H9 (cell line): ENCODE measurements at regions not wholly inside any gene's neighbourhood (a gene's known extent, or its start where the extent isn't known, plus 50 kb on each side); places are given as distances from the start of the nearest gene placed in this dataset.

Experiments
- DNase-seq: peaks from one replicate; pipeline ENCODE4 v3.0.0-alpha.2; 2017
- H2AFZ ChIP-seq: one replicate; pipeline ENCODE4 v1.6.1; 2013; ENCODE audit warnings: mild to moderate bottlenecking, low read length, control low read depth, moderate library complexity
- H2AK5ac ChIP-seq: 2 replicates; pipeline ENCODE4 v1.6.1; 2013; ENCODE audit warnings: low read length, control low read depth, mixed read lengths; ENCODE audit not compliant: insufficient read length
- H2BK120ac ChIP-seq: one replicate; pipeline ENCODE4 v1.6.1; 2013; ENCODE audit warnings: low read depth, mild to moderate bottlenecking, low read length, control low read depth, inconsistent platforms; ENCODE audit not compliant: poor library complexity, severe bottlenecking
- H2BK12ac ChIP-seq: 2 replicates; pipeline ENCODE4 v1.6.1; 2013; ENCODE audit warnings: low read length, control low read depth, mixed read lengths, low read depth; ENCODE audit not compliant: insufficient read length
- H2BK15ac ChIP-seq: 2 replicates; pipeline ENCODE4 v1.6.1; 2013; ENCODE audit warnings: low read depth, low read length, control low read depth
- H2BK20ac ChIP-seq: one replicate; pipeline ENCODE4 v1.6.1; 2013; ENCODE audit warnings: low read depth, mild to moderate bottlenecking, low read length, control low read depth, inconsistent platforms; ENCODE audit not compliant: poor library complexity, severe bottlenecking
- H2BK5ac ChIP-seq: 2 replicates; pipeline ENCODE4 v1.6.1; 2013; ENCODE audit warnings: low read length, control low read depth, mixed read lengths; ENCODE audit not compliant: insufficient read length
- H3K14ac ChIP-seq: 2 replicates; pipeline ENCODE4 v1.6.1; 2013; ENCODE audit warnings: low read length, control low read depth; ENCODE audit not compliant: insufficient read depth
- H3K18ac ChIP-seq: 2 replicates; pipeline ENCODE4 v1.6.1; 2013; ENCODE audit warnings: low read depth, mild to moderate bottlenecking, mixed read lengths, low read length, control low read depth; ENCODE audit not compliant: insufficient read length
- H3K23ac ChIP-seq: 2 replicates; pipeline ENCODE4 v1.6.1; 2013; ENCODE audit warnings: low read length, control low read depth, mixed read lengths, low read depth; ENCODE audit not compliant: insufficient read length
- H3K23me2 ChIP-seq: 2 replicates; pipeline ENCODE4 v1.6.1; 2013; ENCODE audit warnings: low read depth, mild to moderate bottlenecking, mixed read lengths, low read length, control low read depth; ENCODE audit not compliant: insufficient read length, poor library complexity, severe bottlenecking
- H3K27ac ChIP-seq: 2 replicates; pipeline ENCODE4 v1.5.1; 2013; ENCODE audit warnings: low read length, control low read depth, mixed read lengths, low read depth; ENCODE audit not compliant: insufficient read length
- H3K27me3 ChIP-seq: 2 replicates; pipeline ENCODE4 v1.6.1; 2013; ENCODE audit warnings: low read length, control low read depth, inconsistent platforms; ENCODE audit not compliant: insufficient read depth
- H3K4ac ChIP-seq: 2 replicates; pipeline ENCODE4 v1.6.1; 2013; ENCODE audit warnings: low read depth, mild to moderate bottlenecking, control low read depth, inconsistent platforms, low read length, moderate library complexity
- H3K4me1 ChIP-seq: 2 replicates; pipeline ENCODE4 v1.6.1; 2013; ENCODE audit warnings: low read length, control low read depth, inconsistent platforms; ENCODE audit not compliant: insufficient read depth
- H3K4me2 ChIP-seq: 2 replicates; pipeline ENCODE4 v1.6.1; 2013; ENCODE audit warnings: low read length, control low read depth, mixed read lengths; ENCODE audit not compliant: insufficient read length, insufficient read depth
- H3K56ac ChIP-seq: 2 replicates; pipeline ENCODE4 v1.6.1; 2013; ENCODE audit warnings: low read depth, mild to moderate bottlenecking, mixed read lengths, low read length, control low read depth; ENCODE audit not compliant: insufficient read length
- H3K79me1 ChIP-seq: 2 replicates; pipeline ENCODE4 v1.6.1; 2013; ENCODE audit warnings: low read depth, mild to moderate bottlenecking, moderate library complexity, low read length, control low read depth, inconsistent platforms; ENCODE audit not compliant: insufficient read depth, poor library complexity, severe bottlenecking
- H3K79me2 ChIP-seq: 2 replicates; pipeline ENCODE4 v1.6.1; 2013; ENCODE audit warnings: low read length, control low read depth, inconsistent platforms; ENCODE audit not compliant: insufficient read depth
- H3K9ac ChIP-seq: 2 replicates; pipeline ENCODE4 v1.6.1; 2013; ENCODE audit warnings: low read length, control low read depth, mixed read lengths; ENCODE audit not compliant: insufficient read length; ENCODE audit errors: extremely low read depth
- H3K9me3 ChIP-seq: one replicate; pipeline ENCODE4 v1.6.1; 2013; ENCODE audit warnings: low read depth, low read length, inconsistent platforms; ENCODE audit not compliant: control insufficient read depth
- H3T11ph ChIP-seq: one replicate; pipeline ENCODE4 v1.6.1; 2013; ENCODE audit warnings: mild to moderate bottlenecking, low read length, control low read depth, inconsistent platforms
- H4K20me1 ChIP-seq: one replicate; pipeline ENCODE4 v1.6.1; 2013; ENCODE audit not compliant: control insufficient read depth, insufficient read length, insufficient read depth
- H4K5ac ChIP-seq: 2 replicates; pipeline ENCODE4 v1.6.1; 2013; ENCODE audit warnings: low read depth, mild to moderate bottlenecking, mixed read lengths, low read length, control low read depth; ENCODE audit not compliant: insufficient read length
- H4K8ac ChIP-seq: replicated peaks from 2 replicates; pipeline ENCODE4 v1.6.1; 2013; ENCODE audit warnings: low read length, control low read depth, mixed read lengths, low read depth; ENCODE audit not compliant: insufficient read length
- H4K91ac ChIP-seq: 2 replicates; pipeline ENCODE4 v1.6.1; 2013; ENCODE audit warnings: low read depth, mild to moderate bottlenecking, moderate library complexity, mixed read lengths, low read length, control low read depth; ENCODE audit not compliant: insufficient read length
- H3K27ac Mint-ChIP-seq, 3 experiments: 2 replicates in 2 of 3; 3 replicates in 1 of 3; pipeline ENCODE4 v1.8.0; 2020 to 2021; ENCODE audit warnings: mixed read lengths in 3 of 3, mild to moderate bottlenecking in 1 of 3, moderate library complexity in 1 of 3
- H3K27me3 Mint-ChIP-seq: 2 replicates; pipeline ENCODE4 v1.8.0; 2021; ENCODE audit warnings: low read depth, mild to moderate bottlenecking, moderate library complexity, mixed read lengths
- H3K36me3 Mint-ChIP-seq, 3 experiments: 2 replicates in 2 of 3; 3 replicates in 1 of 3; pipeline ENCODE4 v1.8.0; 2020 to 2021; ENCODE audit warnings: low read depth in 3 of 3, mixed read lengths in 3 of 3; ENCODE audit not compliant: insufficient read depth in 1 of 3
- H3K4me1 Mint-ChIP-seq, 2 experiments: 2 replicates each; pipeline ENCODE4 v1.8.0; 2020; ENCODE audit warnings: mixed read lengths in 2 of 2
- H3K4me3 Mint-ChIP-seq, 2 experiments: 2 replicates in 1 of 2; 3 replicates in 1 of 2; pipeline ENCODE4 v1.8.0; 2020 to 2021; ENCODE audit warnings: mild to moderate bottlenecking in 2 of 2, mixed read lengths in 2 of 2, moderate library complexity in 1 of 2
- H3K9me3 Mint-ChIP-seq, 2 experiments: 2 replicates in 1 of 2; 3 replicates in 1 of 2; pipeline ENCODE4 v1.8.0; 2020; ENCODE audit warnings: mild to moderate bottlenecking in 2 of 2, mixed read lengths in 2 of 2, moderate library complexity in 1 of 2
- WGBS: extraction: QIAGEN DNeasy Blood & Tissue Kit; methylation state at CpG from one replicate; pipeline ENCODE4 v1.1.7; 2013; ENCODE audit warnings: missing lambda C conversion rate, low lambda C conversion rate, mixed read lengths; ENCODE audit not compliant: insufficient read length; ENCODE audit errors: extremely low coverage; 5-methylcytosine and 5-hydroxymethylcytosine counted together
- TF ChIP-seq, protein P1 (sequence below): fragments of 200-600 bp; sonication (generic); conservative IDR thresholded peaks from 3 replicates; pipeline ENCODE4 v1.8.0; 2021; ENCODE audit warnings: antibody characterized with exemption, mild to moderate bottlenecking

DNA sequence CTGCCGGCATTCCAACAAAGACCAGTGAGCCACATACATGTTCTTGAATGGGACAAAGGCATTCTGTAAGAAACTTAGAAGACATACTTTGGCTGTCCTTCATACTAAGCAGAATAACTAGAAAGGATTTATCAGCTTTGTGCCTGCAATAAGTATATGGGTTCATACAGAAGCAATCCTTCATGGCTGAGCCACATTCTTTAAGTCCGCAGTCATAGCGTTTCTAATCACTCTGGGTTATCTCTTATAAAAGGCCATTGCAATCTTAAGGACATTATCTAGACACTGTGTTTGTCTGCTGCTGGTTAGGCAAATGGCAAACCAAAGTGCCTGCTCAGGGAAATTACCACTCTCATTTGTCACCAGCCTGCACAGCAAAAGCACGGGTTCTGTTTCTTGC lies 488.4 kb downstream of the ACTR3B start:
- Histone ChIP-seq H3K56ac (no peak overlapping the region), H3K9ac (no peak overlapping the region), H2BK15ac (no peak overlapping the region), H3K4me2 (no peak overlapping the region), H2BK12ac (no peak overlapping the region), H2AFZ (no peak overlapping the region), H4K5ac (no peak overlapping the region), H4K91ac (no peak overlapping the region), H3K79me2 (no peaks in the 10 kb centered on the region), H2BK120ac (no peak overlapping the region), H3K18ac (no peak overlapping the region), H3T11ph (no peak overlapping the region), H2AK5ac (no peak overlapping the region), H4K20me1 (no peaks in the 10 kb centered on the region), H3K14ac (no peak overlapping the region), H3K9me3 (no peaks in the 10 kb centered on the region), H3K79me1 (no peaks in the 10 kb centered on the region), H3K4ac (no peak overlapping the region), H4K8ac (no peak overlapping the region), H2BK20ac (no peak overlapping the region), H3K23ac (no peak overlapping the region), H2BK5ac (no peak overlapping the region), H3K23me2 (no peaks in the 10 kb centered on the region), H3K27ac (no peak overlapping the region), H3K27me3 (no peaks in the 10 kb centered on the region), H3K4me1 (no peaks in the 10 kb centered on the region)
- H3K27ac Mint-ChIP-seq: no peak overlapping the region
- peaks cover 0 to 3% (median 0%) of the 10 kb centered on the region in 3 experiments; a peak in 1 of 7 replicates for H3K36me3 Mint-ChIP-seq
- peaks cover 49 to 59% of the 10 kb centered on the region in 2 experiments for H3K9me3 Mint-ChIP-seq
- WGBS: no CpG with 5 or more reads among the region's 4 CpGs
- no peak overlapping the region for H3K4me3 Mint-ChIP-seq
- no peaks in the 10 kb centered on the region for H3K4me1 Mint-ChIP-seq
- no peaks in the 10 kb centered on the region for H3K27me3 Mint-ChIP-seq
- DNase-seq: no peak
- TF ChIP-seq, protein P1, sequence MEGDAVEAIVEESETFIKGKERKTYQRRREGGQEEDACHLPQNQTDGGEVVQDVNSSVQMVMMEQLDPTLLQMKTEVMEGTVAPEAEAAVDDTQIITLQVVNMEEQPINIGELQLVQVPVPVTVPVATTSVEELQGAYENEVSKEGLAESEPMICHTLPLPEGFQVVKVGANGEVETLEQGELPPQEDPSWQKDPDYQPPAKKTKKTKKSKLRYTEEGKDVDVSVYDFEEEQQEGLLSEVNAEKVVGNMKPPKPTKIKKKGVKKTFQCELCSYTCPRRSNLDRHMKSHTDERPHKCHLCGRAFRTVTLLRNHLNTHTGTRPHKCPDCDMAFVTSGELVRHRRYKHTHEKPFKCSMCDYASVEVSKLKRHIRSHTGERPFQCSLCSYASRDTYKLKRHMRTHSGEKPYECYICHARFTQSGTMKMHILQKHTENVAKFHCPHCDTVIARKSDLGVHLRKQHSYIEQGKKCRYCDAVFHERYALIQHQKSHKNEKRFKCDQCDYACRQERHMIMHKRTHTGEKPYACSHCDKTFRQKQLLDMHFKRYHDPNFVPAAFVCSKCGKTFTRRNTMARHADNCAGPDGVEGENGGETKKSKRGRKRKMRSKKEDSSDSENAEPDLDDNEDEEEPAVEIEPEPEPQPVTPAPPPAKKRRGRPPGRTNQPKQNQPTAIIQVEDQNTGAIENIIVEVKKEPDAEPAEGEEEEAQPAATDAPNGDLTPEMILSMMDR: no peak
